ENCODE measurements at regions not wholly inside any gene's neighbourhood (a gene's known extent, or its start where the extent isn't known, plus 50 kb on each side); places are given as distances from the start of the nearest gene placed in this dataset.

GRCh38 chr6:21321076-21321475 is 272.5 kb upstream of the SOX4 start:
- H3K4me3 ChIP-seq (ENCODE audit: low read depth, low read length) = no peak overlapping the region
- TF ChIP-seq, protein P1, sequence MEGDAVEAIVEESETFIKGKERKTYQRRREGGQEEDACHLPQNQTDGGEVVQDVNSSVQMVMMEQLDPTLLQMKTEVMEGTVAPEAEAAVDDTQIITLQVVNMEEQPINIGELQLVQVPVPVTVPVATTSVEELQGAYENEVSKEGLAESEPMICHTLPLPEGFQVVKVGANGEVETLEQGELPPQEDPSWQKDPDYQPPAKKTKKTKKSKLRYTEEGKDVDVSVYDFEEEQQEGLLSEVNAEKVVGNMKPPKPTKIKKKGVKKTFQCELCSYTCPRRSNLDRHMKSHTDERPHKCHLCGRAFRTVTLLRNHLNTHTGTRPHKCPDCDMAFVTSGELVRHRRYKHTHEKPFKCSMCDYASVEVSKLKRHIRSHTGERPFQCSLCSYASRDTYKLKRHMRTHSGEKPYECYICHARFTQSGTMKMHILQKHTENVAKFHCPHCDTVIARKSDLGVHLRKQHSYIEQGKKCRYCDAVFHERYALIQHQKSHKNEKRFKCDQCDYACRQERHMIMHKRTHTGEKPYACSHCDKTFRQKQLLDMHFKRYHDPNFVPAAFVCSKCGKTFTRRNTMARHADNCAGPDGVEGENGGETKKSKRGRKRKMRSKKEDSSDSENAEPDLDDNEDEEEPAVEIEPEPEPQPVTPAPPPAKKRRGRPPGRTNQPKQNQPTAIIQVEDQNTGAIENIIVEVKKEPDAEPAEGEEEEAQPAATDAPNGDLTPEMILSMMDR (conservative IDR thresholded peaks at IDR 0.05; ENCODE audit: low read depth, low read length) = no peak
- DNase-seq (ENCODE audit: low read depth) = no peak

GRCh38 chr6:21321531-21321930 is 272.0 kb upstream of the SOX4 start:
- DNase-seq (ENCODE audit: low read depth) = no peak
- TF ChIP-seq, protein P1 (conservative IDR thresholded peaks at IDR 0.05; ENCODE audit: low read depth, low read length) = no peak
- no peak overlapping the region for H3K4me3 ChIP-seq (ENCODE audit: low read depth, low read length)

GRCh38 chr6:21323577-21323976 is 270.0 kb upstream of the SOX4 start:
- TF ChIP-seq, protein P1 (conservative IDR thresholded peaks at IDR 0.05; ENCODE audit: low read depth, low read length) = no peak
- no peak overlapping the region for H3K4me3 ChIP-seq (ENCODE audit: low read depth, low read length)
- DNase-seq (ENCODE audit: low read depth) = no peak

GRCh38 chr6:21325201-21325856 is 268.2 kb upstream of the SOX4 start:
- DNase-seq (ENCODE audit: low read depth) = no peak
- no peak overlapping the region for H3K4me3 ChIP-seq (ENCODE audit: low read depth, low read length)
- TF ChIP-seq, protein P1 (conservative IDR thresholded peaks at IDR 0.05; ENCODE audit: low read depth, low read length) = no peak

GRCh38 chr6:21327326-21328112 is 266.0 kb upstream of the SOX4 start:
- no peak for DNase-seq (ENCODE audit: low read depth)
- no peak overlapping the region for H3K4me3 ChIP-seq (ENCODE audit: low read depth, low read length)
- TF ChIP-seq, protein P1 (conservative IDR thresholded peaks at IDR 0.05; ENCODE audit: low read depth, low read length) = no peak

GRCh38 chr6:21331235-21331634 is 262.3 kb upstream of the SOX4 start:
- no peak overlapping the region for H3K4me3 ChIP-seq (ENCODE audit: low read depth, low read length)
- TF ChIP-seq, protein P1 (conservative IDR thresholded peaks at IDR 0.05; ENCODE audit: low read depth, low read length) = no peak
- DNase-seq (ENCODE audit: low read depth) = no peak

All from choroid plexus epithelial cell (primary cell).